ENCODE measurements at regions not wholly inside any gene's neighbourhood (a gene's known extent, or its start where the extent isn't known, plus 50 kb on each side); places are given as distances from the start of the nearest gene placed in this dataset.
A peak's percentile ranks its signal among the peaks of the same experiment; 100 is the strongest.
"Not testable (repeated sequence)": the region's sequence is repeated elsewhere in the genome, so short reads cannot be mapped to it uniquely, and the experiment has no call there.

DNA sequence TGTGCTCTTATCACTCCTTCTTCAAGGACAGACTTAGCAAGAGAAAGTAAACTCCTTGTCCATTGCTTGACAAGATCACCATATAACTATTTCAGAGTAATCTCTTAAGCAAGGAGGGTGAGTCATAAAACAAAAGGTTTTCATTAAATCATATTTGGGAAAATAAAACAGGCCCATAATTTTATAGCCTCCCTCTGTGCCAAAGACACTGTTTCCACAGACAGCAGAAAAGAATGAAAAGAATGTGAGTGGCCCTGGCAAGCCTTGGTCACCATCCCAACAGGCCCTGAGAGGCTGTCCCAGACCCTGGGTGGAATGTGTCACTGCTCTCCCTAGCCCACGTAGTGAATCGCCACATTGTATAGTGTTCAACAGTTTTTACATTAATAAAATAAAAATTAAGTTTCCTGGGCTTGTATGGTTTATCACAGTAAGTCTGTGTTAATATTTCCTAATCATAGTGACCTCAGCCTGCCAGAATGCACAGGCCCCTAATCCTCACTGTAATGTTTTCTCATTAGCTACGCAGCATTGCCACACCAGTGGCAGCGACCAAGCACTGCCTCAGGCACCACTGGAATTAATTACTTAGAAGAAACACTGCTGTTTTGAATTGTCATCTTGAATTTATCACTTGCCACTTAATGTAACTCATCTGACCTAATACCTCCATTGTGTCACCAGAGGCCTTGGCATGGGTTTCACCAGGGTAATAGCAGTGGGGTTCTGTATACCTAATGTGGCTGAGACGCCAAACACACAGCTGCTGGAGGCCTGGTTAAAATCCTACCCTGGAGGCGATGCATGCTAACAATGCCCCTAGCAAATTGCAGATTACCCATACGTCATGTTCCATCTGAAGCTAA is 401.9 kb downstream of the LNPK start:
- no peak for DNase-seq

DNA sequence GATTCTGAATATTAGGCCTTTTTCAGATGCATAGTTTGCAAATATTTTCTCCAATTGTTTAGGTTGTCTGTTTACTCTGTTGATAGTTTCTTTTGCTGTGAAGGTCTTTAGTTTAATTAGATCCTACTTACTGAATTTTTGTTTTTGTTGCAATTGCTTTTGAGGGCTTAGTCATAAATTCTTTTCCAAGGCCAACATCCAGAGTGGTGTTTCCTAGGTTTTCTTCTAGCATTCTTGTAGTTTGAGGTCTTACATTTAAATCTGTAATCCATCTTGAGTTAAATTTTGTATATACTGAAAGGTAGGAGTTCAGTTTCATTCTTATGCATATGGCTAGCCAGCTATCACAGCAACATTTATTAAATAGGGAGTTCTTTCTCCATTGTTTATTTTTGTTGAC is 404.8 kb downstream of the LNPK start:
- no peak for DNase-seq

DNA sequence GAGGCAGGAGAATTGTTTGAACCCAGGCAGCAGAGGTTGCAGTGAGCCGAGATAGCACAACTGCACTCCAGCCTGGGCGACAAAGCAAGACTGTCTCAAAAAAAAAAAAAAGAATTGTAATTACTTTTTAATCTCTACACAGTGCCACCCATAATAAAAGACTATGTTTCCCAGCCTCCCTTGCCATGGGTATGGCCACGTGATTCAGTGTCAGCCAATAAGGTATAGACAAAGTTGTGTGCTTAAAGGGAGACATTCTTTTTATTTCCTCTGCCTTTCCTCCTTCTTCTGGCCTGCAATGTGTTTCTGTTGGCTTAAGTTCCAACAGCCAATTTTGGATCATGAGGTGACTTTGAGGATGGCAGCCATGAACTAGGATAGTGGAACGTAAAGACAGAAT is 406.9 kb downstream of the LNPK start:
- DNase-seq, result no peak

DNA sequence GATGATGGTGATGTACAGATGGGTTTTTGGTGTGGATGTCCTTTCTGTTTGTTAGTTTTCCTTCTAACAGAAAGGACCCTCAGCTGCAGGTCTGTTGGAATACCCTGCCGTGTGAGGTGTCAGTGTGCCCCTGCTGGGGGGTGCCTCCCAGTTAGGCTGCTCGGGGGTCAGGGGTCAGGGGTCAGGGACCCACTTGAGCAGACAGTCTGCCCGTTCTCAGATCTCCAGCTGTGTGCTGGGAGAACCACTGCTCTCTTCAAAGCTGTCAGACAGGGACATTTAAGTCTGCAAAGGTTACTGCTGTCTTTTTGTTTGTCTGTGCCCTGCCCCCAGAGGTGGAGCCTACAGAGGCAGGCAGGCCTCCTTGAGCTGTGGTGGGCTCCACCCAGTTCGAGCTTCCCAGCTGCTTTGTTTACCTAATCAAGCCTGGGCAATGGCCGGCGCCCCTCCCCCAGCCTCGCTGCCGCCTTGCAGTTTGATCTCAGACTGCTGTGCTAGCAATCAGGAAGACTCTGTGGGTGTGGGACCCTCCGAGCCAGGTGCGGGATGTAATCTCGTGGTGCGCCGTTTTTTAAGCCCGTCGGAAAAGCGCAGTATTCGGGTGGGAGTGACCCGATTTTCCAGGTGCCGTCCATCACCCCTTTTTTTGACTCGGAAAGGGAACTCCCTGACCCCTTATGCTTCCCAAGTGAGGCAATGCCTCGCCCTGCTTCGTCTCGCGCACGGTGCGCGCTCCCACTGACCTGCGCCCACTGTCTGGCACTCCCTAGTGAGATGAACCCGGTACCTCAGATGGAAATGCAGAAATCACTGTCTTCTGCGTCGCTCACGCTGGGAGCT is 408.2 kb downstream of the LNPK start:
- not testable (repeated sequence) for DNase-seq

DNA sequence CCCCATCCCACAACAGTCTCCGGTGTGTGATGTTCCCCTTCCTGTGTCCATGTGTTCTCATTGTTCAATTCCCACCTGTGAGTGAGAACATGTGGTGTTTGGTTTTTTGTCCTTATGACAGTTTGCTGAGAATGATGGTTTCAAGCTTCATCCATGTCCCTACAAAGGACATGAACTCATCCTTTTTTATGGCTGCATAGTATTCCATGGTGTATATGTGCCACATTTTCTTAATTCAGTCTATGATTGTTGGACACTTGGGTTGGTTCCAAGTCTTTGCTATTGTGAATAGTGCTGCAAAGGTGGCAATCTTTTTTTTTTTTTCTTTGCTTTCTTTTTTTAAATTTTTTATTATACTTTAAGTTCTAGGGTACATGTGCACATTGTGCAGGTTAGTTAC is 406.7 kb upstream of the ATP5MC3 start:
- not testable (repeated sequence) for DNase-seq

DNA sequence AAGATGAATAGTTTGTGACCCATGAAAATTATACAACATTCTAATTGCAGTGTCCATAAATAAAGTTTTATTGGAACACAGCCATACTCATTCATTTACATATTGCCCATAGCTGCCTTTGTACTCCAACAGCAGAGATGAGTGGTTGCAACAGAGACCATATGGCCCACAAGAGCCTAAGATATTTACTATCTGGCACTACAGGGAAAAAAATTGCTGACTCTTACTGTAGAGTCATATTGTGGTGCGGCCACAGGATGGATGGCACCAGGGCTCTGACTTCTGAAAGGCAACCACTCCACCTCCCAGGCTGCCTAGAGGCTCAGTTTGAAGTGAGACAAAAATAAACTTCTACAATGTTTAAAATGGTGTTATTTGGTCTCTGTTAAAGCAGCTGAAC is 404.0 kb upstream of the ATP5MC3 start:
- DNase-seq, result no peak

DNA sequence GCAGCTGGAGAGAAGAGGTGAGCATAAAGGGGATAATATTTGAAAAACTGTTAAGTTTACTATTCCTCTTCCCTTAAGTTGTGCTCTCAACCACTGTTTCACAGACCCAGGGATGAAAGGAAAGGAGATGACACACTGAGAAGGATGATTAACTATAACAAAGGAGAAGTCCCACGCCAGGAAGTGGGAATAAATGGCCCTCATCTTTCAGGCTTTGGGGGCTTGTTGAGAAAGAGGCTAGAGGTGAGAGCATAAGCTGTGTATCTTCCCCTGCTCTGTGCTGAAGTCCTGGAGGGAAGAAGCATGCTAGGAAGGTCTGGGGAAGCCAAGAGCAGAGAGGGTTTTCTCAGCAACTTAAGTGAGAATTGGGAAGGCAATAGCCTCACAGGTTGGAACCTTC is 399.1 kb upstream of the ATP5MC3 start:
- peak; percentile 15 to 69 (median 35) for DNase-seq

DNA sequence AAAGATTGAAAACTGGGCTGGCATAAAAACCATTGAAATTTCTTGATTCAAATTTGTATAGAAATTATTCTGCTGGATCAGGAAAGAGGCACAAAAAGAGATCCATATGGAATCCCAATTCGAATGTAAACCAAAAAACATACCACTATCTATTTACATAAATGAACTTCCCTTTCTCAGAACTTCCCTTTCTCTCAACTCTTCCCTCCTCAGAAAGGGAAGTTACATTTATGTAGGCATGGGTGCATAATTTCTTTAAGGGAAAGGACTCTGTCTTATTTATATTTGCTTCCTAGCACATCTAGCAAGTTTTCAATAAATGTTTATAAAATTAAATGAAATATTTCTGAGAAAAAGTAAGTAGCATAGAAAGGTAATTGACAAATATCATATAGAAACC is 398.1 kb upstream of the ATP5MC3 start:
- peak; percentile 53 to 78 (median 75) for DNase-seq

DNA sequence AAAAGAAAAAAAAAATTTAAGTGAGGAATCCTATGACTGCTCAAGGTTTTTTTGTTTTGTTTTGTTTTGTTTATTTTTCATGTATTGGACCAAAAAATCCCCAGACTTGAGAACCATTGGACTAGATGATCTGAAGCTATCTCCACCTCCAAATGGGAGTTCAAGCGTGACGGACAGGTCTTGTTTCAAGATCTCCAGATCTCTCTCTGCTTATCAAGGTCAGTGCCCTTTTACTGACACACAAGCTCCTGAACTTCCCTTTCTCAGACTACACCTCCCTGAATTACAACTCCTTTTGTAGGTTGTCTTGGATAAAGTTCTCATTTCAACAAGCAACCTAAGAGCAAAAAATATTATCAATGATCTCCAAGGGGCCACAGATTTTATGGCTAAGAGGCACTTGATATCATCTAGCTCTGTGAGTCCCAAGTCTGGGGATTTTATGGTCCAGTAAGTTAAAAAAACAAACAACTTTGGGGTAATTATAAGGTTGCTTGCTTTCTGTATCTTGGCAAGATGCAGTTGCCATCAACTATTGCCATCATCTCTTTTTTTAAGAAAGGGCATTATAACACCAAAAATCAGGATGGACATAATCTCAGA is 396.0 kb upstream of the ATP5MC3 start:
- DNase-seq, result no peak

DNA sequence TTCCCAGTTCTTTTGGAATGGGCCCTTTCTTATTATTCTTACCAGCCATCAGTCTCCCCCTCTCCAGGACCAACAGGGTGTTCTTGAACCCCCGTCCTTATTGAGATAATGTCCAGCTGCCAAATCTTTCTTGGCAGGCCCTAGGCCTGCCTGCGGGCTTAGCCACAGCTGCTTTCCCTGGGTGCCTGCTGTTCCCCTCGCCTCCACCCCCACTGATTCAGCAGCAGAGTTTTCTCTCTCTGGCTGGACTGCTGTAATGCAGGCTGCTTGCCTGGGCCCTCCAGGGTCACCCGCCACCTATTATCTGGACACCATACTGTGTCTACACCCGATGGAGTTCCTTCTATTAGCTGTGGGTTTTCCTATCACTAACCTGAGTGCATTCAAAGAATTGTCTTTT is 395.4 kb upstream of the ATP5MC3 start:
- DNase-seq, result no peak

DNA sequence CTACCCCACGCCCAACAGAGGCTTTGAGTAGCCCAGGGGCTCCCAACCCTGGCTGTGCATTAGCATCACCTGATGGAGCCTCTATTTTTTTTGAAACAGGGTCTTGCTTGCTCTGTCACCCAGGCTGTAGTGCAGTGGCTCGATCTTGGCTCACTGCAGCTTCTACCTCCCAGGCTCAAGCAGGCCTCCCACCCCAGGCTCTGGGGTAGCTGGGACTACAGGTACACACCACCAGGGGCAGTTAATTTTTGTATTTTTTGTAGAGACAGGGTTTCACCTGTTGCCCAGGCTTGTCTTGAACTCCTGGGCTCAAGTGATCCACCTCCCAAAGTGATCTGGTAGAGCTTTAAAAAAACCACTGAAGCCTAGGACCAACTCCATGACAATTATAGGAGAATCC is 394.8 kb upstream of the ATP5MC3 start:
- no peak for DNase-seq

DNA sequence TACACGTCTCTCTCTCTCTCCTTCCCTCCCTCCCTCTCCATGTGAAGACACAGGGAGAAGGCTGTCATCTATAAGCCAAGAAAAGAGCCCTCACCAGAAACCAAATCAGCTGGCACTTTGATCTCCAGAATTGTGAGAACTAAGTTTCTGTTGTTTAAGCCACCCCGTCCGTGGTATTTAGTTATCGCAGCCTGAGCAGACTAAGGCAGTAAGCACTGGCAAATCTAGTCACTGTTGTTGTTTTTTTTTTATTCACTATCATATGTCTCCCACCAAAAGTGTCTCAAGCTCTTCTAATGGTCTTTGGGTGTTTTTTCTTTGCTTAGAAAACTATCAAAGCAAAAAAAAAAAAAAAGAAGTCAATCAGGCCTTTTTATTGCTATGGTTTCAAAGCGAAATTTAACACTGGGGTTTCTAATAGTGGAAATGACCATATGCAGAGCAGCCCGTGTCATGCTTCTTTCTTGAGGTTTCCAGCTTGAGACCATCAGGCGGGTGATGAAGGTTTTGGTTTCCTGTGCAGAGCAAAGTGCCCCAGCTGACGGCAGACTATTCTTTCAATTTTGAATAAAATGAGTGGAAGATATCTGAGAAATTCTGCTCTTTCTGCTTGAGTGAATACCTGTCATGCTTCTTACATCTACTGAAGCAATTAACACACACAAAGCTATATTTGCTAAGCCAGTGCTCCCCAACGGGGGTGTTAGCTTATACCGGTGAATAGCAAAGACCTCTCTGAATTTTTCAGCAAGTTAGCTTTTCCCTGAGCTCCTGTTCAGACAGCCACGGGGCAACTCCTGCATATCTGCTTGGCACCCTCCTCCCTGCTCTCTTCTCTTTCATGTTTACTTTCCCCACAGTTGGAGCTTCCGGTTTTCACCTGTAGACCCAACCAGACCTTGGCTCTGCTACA is 394.1 kb upstream of the ATP5MC3 start:
- peak; percentile 26 to 44 (median 27) for DNase-seq

DNA sequence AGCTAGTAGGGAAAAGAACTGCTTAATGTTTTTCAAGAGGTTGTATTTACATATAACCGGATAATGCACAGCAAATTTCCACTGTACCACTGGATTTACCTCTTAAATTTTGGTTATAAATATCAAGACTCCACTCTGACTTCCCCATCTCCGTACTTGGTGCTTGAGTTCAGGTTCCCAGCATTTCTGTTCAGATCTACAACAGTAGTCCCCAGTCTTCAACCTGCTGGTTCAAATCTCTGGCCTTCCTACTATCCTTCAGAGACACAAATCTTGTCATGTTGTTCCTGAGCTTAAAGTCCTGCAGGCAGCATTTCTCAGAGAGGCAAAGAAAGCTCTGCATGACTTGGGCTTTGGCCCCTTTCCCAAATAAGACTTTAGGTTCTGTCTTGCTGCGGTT is 392.6 kb upstream of the ATP5MC3 start:
- no peak for DNase-seq

DNA sequence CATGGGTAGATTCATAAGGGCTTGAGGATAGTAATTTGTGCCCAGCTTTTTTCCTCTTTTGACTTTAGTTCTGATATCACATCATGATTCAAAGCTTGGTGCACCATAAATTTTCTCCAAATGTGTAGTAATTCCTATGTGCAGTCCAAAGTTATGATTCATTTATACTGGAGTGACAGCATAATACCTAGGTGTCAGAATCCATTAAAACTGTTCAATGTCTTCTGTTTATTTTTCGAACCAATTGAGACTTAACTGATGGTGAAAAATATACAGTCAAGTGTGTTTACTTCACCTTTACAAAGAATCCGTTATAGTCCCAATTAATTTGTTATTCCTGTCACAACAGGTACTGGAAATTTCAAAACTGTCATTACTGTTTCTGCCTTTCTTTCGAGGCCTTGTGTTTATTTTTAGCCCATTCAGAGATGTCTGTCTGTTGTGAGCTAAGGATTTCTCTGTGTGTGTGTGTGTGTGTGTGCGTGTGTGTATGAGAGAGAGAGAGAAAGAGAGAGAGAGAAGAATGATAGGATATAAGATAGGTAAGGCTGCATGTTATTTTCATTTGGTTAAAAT is 389.7 kb upstream of the ATP5MC3 start:
- DNase-seq, result no peak

DNA sequence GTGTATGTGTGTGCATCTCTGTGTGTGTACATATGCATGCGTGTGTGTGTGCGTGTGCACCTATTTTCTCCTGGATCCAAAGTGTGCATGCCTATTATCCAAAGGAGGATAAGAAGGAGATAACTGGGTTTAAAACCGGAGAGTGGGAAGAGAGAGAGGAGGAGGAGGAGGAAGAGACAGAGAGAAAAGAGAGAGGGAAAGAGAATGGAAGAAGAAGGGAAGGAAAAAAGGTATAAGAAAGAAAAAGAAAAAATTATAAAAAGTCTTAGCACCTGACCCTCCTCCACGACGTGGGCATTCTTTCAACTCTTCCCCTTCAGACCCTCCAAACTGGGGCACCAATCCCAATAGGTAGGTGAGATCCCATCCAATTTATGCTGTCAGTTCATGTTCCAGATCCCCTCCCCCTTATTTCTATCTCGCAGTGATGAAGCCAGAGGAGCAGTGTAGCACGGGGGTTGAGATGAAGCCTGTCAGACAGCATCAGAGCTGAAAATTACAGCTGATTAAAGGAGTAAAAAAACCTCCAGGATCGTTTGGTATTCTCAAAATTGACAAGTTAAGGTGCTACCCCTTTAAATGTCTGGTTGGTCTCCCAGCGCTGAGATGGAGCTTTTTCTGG is 386.7 kb upstream of the ATP5MC3 start:
- no peak for DNase-seq

DNA sequence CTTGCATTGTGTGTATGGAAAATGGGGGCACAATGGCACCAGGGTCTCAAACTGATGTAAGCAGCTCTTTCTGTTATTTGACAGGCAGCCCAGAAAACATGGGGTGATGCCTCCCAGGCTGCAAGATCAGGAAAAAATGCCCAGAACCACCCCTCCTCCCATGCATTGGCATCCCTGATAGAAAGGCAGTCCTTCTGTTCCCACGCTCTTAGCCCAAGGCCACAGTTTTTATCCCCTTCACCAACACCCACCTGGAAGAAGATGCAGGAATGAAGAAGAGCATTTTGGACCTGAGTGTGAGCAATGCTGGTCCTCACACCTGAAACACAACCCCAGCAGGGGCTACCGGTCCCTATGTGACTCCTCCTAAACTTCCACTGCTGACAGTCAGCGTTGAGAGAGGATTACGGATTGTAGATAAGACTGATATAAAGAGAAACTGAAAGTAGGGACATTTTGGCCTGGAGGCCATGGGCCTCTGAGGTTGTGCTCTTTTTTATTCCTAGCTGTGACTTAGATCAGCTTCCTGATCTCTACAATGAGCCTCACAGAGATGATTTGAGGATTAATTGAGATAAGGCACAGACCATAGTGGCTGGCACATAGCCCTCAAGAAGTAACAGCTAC is 386.0 kb upstream of the ATP5MC3 start:
- DNase-seq, result no peak

DNA sequence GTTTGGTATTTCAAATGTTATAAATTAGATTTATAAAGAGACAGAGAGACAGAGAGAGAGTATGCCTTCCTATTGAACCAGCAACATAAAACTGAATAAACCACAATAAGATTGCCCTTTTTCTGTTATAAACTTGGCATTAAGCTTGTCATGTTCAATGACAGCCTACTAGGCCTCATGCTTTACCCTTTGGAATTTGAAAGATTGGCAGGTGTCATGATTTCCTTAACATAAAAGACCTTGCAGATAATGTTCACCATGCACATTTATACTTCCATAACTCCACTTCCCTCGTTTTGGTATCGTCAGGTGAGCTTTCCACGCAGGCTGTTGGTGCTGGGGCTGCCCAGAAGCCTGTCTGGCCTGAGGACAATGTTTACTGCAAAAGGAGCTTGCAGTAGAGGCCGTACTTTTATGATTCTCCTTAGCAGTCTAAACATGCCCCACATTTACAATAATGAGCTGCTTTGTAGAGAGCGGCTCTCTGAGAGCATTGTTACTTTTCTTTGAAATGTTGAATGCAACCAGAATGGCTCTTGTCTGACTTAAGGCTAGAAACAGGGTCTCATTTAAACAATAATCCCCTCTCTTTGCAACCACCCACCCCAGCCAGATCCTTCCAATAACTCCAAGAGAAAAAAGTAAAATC is 379.1 kb upstream of the ATP5MC3 start:
- no peak for DNase-seq

DNA sequence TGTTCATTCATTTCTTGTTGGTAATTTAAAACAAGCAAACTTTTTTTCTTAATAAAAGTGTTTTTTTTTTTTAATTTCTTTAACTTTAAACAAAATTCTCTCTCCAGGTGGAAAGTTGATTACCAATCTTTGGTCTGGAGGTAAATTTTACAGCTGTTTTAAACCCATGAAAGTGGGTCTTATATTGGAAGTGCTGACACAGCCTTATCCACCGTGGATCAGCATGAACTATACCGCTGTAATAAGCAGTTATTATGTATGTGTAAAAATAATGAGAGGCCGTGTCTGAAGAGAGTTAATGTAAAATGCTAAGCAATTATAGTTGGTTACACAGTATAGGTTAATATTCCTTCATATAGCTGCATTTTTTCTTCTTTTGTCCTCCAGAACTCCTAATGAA is 378.1 kb upstream of the ATP5MC3 start:
- DNase-seq, result no peak

DNA sequence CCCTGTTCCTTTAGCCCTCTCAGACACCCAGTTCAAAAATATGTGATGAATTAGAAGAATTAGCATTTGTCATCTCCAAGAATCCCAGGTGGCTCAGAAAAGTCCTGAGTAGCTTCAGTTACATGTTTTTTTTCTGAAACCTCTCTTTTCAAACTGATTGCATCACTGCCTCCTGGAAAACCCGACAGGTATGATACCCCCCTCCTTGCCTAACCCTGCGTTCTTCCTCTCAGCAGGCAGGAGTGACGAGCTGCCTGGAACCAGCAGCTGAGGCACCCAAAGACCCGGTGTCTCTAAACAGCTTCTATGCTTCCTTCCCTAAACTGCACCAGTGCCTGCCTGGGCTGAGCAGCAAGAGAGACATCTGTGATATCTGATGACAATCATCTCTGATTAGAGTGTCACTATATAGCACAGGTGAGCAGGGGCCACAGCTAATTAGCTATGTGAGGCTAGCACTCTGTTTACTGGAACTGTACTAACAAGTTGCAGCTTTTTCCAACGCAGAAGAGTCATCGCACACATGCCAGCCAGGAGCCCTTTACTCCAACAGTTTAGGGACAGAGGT is 376.4 kb upstream of the ATP5MC3 start:
- DNase-seq, result no peak

DNA sequence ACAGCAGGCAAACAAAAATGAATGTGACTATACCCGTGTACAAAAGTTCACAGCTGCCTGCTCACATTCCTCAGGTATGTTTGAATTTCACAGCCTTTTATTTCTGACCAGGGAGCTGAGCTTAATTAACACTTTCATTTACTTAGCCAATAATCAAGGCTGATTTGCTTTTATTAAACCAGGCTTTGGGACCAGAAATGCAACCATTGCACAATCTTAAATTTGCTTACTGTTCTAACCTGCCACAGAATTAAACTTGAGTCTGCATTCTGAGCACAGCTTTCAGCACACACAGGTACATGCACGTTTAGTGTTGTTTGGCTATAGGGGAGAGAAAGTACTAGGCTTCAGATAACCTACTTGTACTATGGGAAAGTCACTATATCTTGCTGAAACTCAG is 372.4 kb upstream of the ATP5MC3 start:
- no peak for DNase-seq

Data from suppressor macrophage treated with lipopolysaccharide for 1 hour (primary cell).